BE2C (cell line): ENCODE measurements at regions not wholly inside any gene's neighbourhood (a gene's known extent, or its start where the extent isn't known, plus 50 kb on each side); places are given as distances from the start of the nearest gene placed in this dataset.

Source experiments
- DNase-seq: peaks from one replicate; pipeline ENCODE4 v3.0.0-alpha.2; 2020
- H3K27me3 ChIP-seq: fragments of 250-450 bp; sonication (Bioruptor Pico); 2 replicates; pipeline ENCODE4 v1.5.1; 2020; ENCODE audit warnings: mild to moderate bottlenecking
- H3K36me3 ChIP-seq: fragments of 250-450 bp; sonication (Bioruptor Pico); 2 replicates; pipeline ENCODE4 v1.5.1; 2020; ENCODE audit warnings: mild to moderate bottlenecking
- H3K4me1 ChIP-seq: fragments of 250-450 bp; sonication (Bioruptor Pico); 2 replicates; pipeline ENCODE4 v1.5.1; 2020
- H3K4me3 ChIP-seq: 2 replicates; pipeline ENCODE4 v1.5.1; 2011; ENCODE audit warnings: low read depth, low read length
- H3K9me3 ChIP-seq: fragments of 250-450 bp; sonication (Bioruptor Pico); 2 replicates; pipeline ENCODE4 v1.5.1; 2020
- CTCF ChIP-seq: IDR thresholded peaks from 2 replicates; pipeline ENCODE4 v1.5.1; 2012; ENCODE audit warnings: mild to moderate bottlenecking, low read depth, low read length

GRCh38 chr16:49011901-49012300 is 269.7 kb downstream of the CBLN1 start:
- TF ChIP-seq CTCF, result no peak
- Histone ChIP-seq H3K27me3 (no peaks in the 10 kb centered on the region), H3K4me1 (no peaks in the 10 kb centered on the region), H3K9me3 (no peaks in the 10 kb centered on the region), H3K4me3 (no peak overlapping the region), H3K36me3 (no peaks in the 10 kb centered on the region)
- no peak for DNase-seq

- no peaks in the 10 kb centered on the region for H3K4me1 ChIP-seq
- no peak for DNase-seq
Observed at GRCh38 chr16:49010879-49011278, 270.8 kb downstream of the CBLN1 start.

GRCh38 chr16:49010396-49010795 is 271.2 kb downstream of the CBLN1 start:
- H3K36me3 ChIP-seq, result no peaks in the 10 kb centered on the region
- H3K27me3 ChIP-seq, result no peaks in the 10 kb centered on the region
- no peak for TF ChIP-seq CTCF
- H3K4me3 ChIP-seq, result no peak overlapping the region
- DNase-seq, result no peak
- H3K4me1 ChIP-seq, result no peaks in the 10 kb centered on the region
- no peaks in the 10 kb centered on the region for H3K9me3 ChIP-seq

More at GRCh38 chr16:49010879-49011278, 270.8 kb downstream of the CBLN1 start:
- TF ChIP-seq CTCF, result no peak
- Histone ChIP-seq H3K27me3 (no peaks in the 10 kb centered on the region), H3K9me3 (no peaks in the 10 kb centered on the region), H3K36me3 (no peaks in the 10 kb centered on the region), H3K4me3 (no peak overlapping the region)

GRCh38 chr16:49009204-49009603 is 272.4 kb downstream of the CBLN1 start:
- DNase-seq, result no peak
- Histone ChIP-seq H3K27me3 (no peaks in the 10 kb centered on the region), H3K36me3 (no peaks in the 10 kb centered on the region), H3K9me3 (no peaks in the 10 kb centered on the region), H3K4me1 (no peaks in the 10 kb centered on the region), H3K4me3 (no peak overlapping the region)
- no peak for TF ChIP-seq CTCF

GRCh38 chr16:49003992-49004391 is 277.6 kb downstream of the CBLN1 start:
- Histone ChIP-seq H3K36me3 (no peaks in the 10 kb centered on the region), H3K4me1 (no peaks in the 10 kb centered on the region), H3K4me3 (no peak overlapping the region), H3K27me3 (no peaks in the 10 kb centered on the region), H3K9me3 (no peaks in the 10 kb centered on the region)
- no peak for DNase-seq
- no peak for TF ChIP-seq CTCF

- Histone ChIP-seq H3K9me3 (no peaks in the 10 kb centered on the region), H3K27me3 (no peaks in the 10 kb centered on the region), H3K4me1 (no peaks in the 10 kb centered on the region), H3K4me3 (no peak overlapping the region), H3K36me3 (no peaks in the 10 kb centered on the region)
- TF ChIP-seq CTCF, result no peak
- no peak for DNase-seq
Observed at GRCh38 chr16:49003022-49003421, 278.6 kb downstream of the CBLN1 start.
